Natural killer cell treated with Interleukin-12 subunit alpha and Interleukin-12 subunit beta and Interleukin-15 and Interleukin-18, amount 100 ng/mL, for 72 hours (primary cell): ENCODE measurements at regions not wholly inside any gene's neighbourhood (a gene's known extent, or its start where the extent isn't known, plus 50 kb on each side); places are given as distances from the start of the nearest gene placed in this dataset.

ENCODE experiments used
- ATAC-seq, 2 donors: fragments of 150-1000 bp; cut with Tn5 transposase in 1 of 2; sonication (Bioruptor Pico), chemical (Tn5 transposase) in 1 of 2; 2 replicates each; pipeline ENCODE4 v1.10.0; 2021
- DNase-seq: peaks from one replicate; pipeline ENCODE4 v3.0.0; 2022; ENCODE audit warnings: low spot score
- H3K27ac Mint-ChIP-seq, 2 donors: 1 replicate in 1 of 2; 2 replicates in 1 of 2; pipeline ENCODE4 v1.8.0; 2022; ENCODE audit warnings: mixed read lengths in 2 of 2, mild to moderate bottlenecking in 1 of 2, moderate library complexity in 1 of 2
- H3K27me3 Mint-ChIP-seq, 2 donors: 1 replicate in 1 of 2; 2 replicates in 1 of 2; pipeline ENCODE4 v1.8.0; 2022; ENCODE audit warnings: mixed read lengths in 2 of 2
- H3K36me3 Mint-ChIP-seq: one replicate; pipeline ENCODE4 v1.8.0; 2022; ENCODE audit warnings: mixed read lengths
- H3K4me1 Mint-ChIP-seq, 2 donors: 1 replicate in 1 of 2; 2 replicates in 1 of 2; pipeline ENCODE4 v1.8.0; 2022; ENCODE audit warnings: low read depth in 2 of 2, mixed read lengths in 2 of 2, mild to moderate bottlenecking in 1 of 2
- H3K4me3 Mint-ChIP-seq: one replicate; pipeline ENCODE4 v1.8.0; 2022; ENCODE audit warnings: mixed read lengths
- H3K9me3 Mint-ChIP-seq: 2 replicates; pipeline ENCODE4 v1.8.0; 2022; ENCODE audit warnings: mixed read lengths

GRCh38 chr17:73787076-73788059 lies 143.1 kb upstream of the SDK2 start:
- no peak for DNase-seq
- no peaks in the 10 kb centered on the region for H3K9me3 Mint-ChIP-seq
- no peak overlapping the region for H3K4me3 Mint-ChIP-seq
- no peak overlapping the region for H3K27ac Mint-ChIP-seq
- peaks cover 0 to 9% of the 10 kb centered on the region in 2 donors for H3K27me3 Mint-ChIP-seq
- H3K36me3 Mint-ChIP-seq: no peaks in the 10 kb centered on the region
- H3K4me1 Mint-ChIP-seq: peaks cover 0 to 3% of the 10 kb centered on the region in 2 donors
- no peak for ATAC-seq

- Mint-ChIP-seq H3K27me3 (peaks cover 0 to 6% of the 10 kb centered on the region in 2 donors), H3K4me1 (no peaks in the 10 kb centered on the region), H3K4me3 (no peak overlapping the region), H3K36me3 (no peaks in the 10 kb centered on the region), H3K27ac (no peak overlapping the region), H3K9me3 (no peaks in the 10 kb centered on the region)
- ATAC-seq (no peak), DNase-seq (no peak)
These were observed 143.9 kb upstream of the SDK2 start for GRCh38 chr17:73788111-73788510.

GRCh38 chr17:73791121-73791520 lies 146.9 kb upstream of the SDK2 start:
- no peak overlapping the region for H3K4me3 Mint-ChIP-seq
- no peaks in the 10 kb centered on the region for H3K4me1 Mint-ChIP-seq
- ATAC-seq (no peak), DNase-seq (no peak)
- H3K9me3 Mint-ChIP-seq: no peaks in the 10 kb centered on the region
- no peak overlapping the region for H3K27ac Mint-ChIP-seq
- H3K27me3 Mint-ChIP-seq: peaks cover 0 to 5% of the 10 kb centered on the region in 2 donors
- no peaks in the 10 kb centered on the region for H3K36me3 Mint-ChIP-seq

GRCh38 chr17:73791631-73792030 lies 147.4 kb upstream of the SDK2 start:
- Mint-ChIP-seq H3K27ac (no peak overlapping the region), H3K4me3 (no peak overlapping the region), H3K27me3 (peaks cover 0 to 5% of the 10 kb centered on the region in 2 donors), H3K36me3 (no peaks in the 10 kb centered on the region), H3K9me3 (no peaks in the 10 kb centered on the region), H3K4me1 (no peaks in the 10 kb centered on the region)
- DNase-seq (no peak), ATAC-seq (no peak)

DNA sequence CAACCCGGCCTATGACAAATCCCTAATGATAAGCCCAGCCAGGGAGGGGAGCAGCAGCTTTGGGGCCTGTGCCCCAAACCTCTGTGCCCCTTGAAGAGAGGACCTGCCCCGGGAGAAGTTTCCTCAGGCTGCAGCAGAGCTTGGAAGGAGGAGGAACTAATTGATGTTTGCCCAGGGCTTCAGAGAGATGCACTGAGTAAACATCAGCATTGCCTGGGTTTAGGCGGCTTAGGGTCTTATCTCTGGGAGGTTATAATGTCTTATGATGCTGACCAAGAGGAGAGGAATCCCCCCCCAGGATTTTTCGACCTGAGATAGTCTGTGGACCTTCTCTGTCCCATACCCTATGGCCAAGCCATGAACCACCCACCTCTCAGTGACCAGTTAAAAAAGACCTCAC lies 148.7 kb upstream of the SDK2 start:
- no peaks in the 10 kb centered on the region for H3K4me1 Mint-ChIP-seq
- H3K27me3 Mint-ChIP-seq: peaks cover 0 to 5% of the 10 kb centered on the region in 2 donors

DNA sequence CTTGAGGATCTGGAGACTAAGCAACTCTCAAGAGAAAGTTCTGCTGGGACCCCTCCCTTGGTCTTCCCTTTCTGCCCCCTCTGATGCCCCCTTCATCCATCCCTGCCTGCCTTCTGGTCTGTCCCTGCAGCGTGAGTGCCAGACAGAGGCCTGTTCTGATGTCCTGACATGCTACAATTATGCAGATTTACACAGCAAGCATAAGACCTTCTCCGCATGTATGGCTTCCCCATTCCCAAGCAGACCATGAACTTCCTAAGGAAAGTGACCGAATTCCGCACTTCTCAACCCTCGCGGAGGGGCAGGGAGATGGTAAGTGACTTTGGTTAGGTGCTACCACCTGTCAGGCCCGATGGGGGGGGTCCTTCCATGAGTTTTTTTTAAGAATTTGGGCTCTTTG lies 150.1 kb upstream of the SDK2 start:
- Mint-ChIP-seq H3K4me1 (no peaks in the 10 kb centered on the region), H3K9me3 (no peaks in the 10 kb centered on the region), H3K27me3 (peaks cover 0 to 5% of the 10 kb centered on the region in 2 donors), H3K27ac (no peak overlapping the region), H3K36me3 (no peaks in the 10 kb centered on the region), H3K4me3 (no peak overlapping the region)
- DNase-seq (no peak), ATAC-seq (no peak)

More for the DNA sequence above, 148.7 kb upstream of the SDK2 start:
- DNase-seq (no peak), ATAC-seq (no peak)
- no peak overlapping the region for H3K27ac Mint-ChIP-seq
- no peak overlapping the region for H3K4me3 Mint-ChIP-seq
- no peaks in the 10 kb centered on the region for H3K36me3 Mint-ChIP-seq
- no peaks in the 10 kb centered on the region for H3K9me3 Mint-ChIP-seq

DNA sequence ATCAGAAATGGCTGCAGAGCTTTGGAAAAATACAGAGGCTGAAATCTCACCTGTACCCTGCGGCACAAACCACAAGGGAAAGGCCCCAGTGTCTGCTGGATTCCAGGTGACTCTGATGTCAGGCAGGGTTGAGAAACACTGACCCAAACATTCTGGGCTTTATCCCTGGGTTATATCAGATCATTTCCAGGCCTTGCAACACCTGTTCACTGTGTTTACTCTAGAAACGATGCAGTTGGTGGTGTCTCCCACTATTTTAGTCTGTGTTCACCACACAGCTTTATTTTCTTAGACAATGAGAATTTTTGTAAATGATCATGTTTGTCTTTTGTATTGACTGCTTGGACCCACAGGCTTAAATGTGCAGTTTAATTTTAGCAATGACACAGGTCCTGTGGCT lies 151.5 kb upstream of the SDK2 start:
- no peak for DNase-seq
- Mint-ChIP-seq H3K4me1 (no peaks in the 10 kb centered on the region), H3K36me3 (no peaks in the 10 kb centered on the region), H3K27ac (no peak overlapping the region), H3K9me3 (no peaks in the 10 kb centered on the region), H3K27me3 (peaks cover 0 to 7% of the 10 kb centered on the region in 2 donors), H3K4me3 (no peak overlapping the region)
- ATAC-seq: no peak

DNA sequence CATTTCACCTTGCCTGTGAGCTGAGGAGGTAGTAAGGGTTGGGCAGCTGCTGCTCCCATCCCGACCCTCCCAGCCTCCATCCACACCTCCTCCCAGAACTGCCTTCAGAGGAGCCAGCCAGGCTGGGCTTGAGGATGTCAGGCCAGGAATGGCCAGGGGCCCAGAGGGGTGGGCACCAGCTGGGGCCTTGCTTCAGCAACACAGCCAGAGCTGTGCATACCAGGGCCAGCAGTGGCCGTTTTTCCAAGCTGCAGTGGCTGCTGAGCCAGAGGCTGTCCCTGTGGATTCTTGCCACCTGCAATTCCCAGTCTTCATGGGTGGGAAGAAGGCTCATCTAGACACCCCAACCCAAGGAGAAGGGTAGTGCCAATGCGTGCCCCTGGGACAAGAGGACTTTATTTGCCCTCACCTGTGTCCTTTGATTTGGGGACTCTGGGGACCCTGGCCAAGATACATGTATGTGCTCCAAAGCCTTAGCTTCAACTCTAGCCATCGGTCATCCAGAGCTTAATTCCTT lies 153.4 kb upstream of the SDK2 start:
- peaks cover 0 to 9% of the 10 kb centered on the region in 2 donors for H3K27me3 Mint-ChIP-seq
- H3K4me1 Mint-ChIP-seq: no peaks in the 10 kb centered on the region
- DNase-seq (no peak), ATAC-seq (peak in 1 of 2 donors; percentile 43)
- no peak overlapping the region for H3K4me3 Mint-ChIP-seq
- no peaks in the 10 kb centered on the region for H3K36me3 Mint-ChIP-seq
- H3K27ac Mint-ChIP-seq: no peak overlapping the region
- H3K9me3 Mint-ChIP-seq: peaks cover 2% of the 10 kb centered on the region

GRCh38 chr17:73798111-73798748 lies 154.0 kb upstream of the SDK2 start:
- H3K4me3 Mint-ChIP-seq: no peak overlapping the region
- no peaks in the 10 kb centered on the region for H3K36me3 Mint-ChIP-seq
- no peak for ATAC-seq
- H3K9me3 Mint-ChIP-seq: peaks cover 2% of the 10 kb centered on the region
- no peak for DNase-seq
- peaks cover 0 to 9% of the 10 kb centered on the region in 2 donors for H3K27me3 Mint-ChIP-seq
- no peak overlapping the region for H3K27ac Mint-ChIP-seq
- no peaks in the 10 kb centered on the region for H3K4me1 Mint-ChIP-seq

GRCh38 chr17:73799096-73799495 lies 154.9 kb upstream of the SDK2 start:
- H3K9me3 Mint-ChIP-seq: peaks cover 2% of the 10 kb centered on the region
- H3K27ac Mint-ChIP-seq: no peak overlapping the region
- DNase-seq (no peak), ATAC-seq (no peak)
- H3K4me1 Mint-ChIP-seq: no peaks in the 10 kb centered on the region
- H3K27me3 Mint-ChIP-seq: peaks cover 0 to 7% of the 10 kb centered on the region in 2 donors
- H3K4me3 Mint-ChIP-seq: no peak overlapping the region
- no peaks in the 10 kb centered on the region for H3K36me3 Mint-ChIP-seq

DNA sequence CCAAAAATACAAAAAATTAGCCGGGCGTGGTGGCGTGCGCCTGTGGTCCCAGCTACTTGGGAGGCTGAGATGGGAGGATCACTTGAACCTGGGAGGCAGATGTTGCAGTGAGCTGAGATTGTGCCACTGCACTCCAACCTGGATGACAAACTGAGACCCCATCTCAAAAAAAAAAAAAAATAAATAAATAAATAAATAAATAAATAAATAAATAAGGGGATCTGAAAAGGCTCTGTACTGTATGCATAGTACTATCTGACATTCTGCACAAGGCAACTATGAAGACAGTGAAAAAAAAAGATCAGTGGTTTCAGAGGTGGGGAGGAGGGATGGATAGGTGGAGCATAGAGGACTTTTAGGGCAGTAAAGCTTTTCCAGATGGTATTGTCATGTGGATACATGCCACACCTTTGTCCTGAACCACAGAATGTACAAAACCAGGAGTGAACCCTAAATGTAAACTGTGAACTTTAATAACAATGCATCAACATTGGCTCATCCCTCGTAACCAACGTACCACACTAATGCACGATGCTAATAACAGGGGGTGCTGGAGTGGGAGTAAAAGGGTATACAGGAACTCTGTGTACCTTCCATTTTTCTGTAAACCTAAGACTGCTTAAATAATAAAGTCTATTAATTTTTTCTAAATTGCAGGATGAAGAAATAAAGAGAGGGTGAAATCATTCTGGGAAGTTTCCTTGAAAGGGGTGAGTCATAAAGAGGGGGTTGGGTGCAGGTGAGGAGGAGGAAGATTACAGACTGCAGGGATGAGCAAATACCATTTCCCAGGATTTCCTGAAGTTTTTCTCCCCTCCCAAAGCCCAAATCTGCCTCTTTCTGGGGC lies 155.8 kb upstream of the SDK2 start:
- H3K4me1 Mint-ChIP-seq: no peaks in the 10 kb centered on the region
- H3K9me3 Mint-ChIP-seq: peaks cover 2% of the 10 kb centered on the region
- peaks cover 3% of the 10 kb centered on the region for H3K36me3 Mint-ChIP-seq
- peaks cover 2 to 8% of the 10 kb centered on the region in 2 donors for H3K27me3 Mint-ChIP-seq
- ATAC-seq (no peak), DNase-seq (no peak)
- H3K27ac Mint-ChIP-seq: no peak overlapping the region
- no peak overlapping the region for H3K4me3 Mint-ChIP-seq

DNA sequence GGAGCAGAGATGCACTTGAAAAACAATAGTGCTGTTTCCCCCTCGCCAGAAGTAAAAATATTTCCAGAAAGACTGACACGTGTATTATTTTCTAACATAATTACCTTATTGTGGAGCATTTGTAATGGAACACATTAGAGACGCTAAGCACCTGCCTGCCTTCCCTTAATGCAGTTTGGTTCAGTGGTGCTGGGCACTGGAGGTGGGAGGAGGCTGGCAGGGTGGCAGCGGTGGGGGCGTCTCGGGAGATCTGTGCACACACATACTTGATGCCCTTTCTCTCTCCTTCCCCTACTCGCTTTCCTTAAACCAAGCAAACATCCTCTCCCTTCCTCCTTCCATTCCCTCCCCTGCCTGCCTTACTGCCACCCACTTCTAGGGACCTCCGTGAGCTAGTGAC lies 156.6 kb upstream of the SDK2 start:
- H3K4me1 Mint-ChIP-seq: peaks cover 0 to 5% of the 10 kb centered on the region in 2 donors
- ATAC-seq: no peak
- H3K9me3 Mint-ChIP-seq: peaks cover 2% of the 10 kb centered on the region
- no peak overlapping the region for H3K4me3 Mint-ChIP-seq
- H3K27me3 Mint-ChIP-seq: peaks cover 11 to 16% of the 10 kb centered on the region in 2 donors
- no peak for DNase-seq
- H3K27ac Mint-ChIP-seq: no peak overlapping the region
- peaks cover 12% of the 10 kb centered on the region for H3K36me3 Mint-ChIP-seq

DNA sequence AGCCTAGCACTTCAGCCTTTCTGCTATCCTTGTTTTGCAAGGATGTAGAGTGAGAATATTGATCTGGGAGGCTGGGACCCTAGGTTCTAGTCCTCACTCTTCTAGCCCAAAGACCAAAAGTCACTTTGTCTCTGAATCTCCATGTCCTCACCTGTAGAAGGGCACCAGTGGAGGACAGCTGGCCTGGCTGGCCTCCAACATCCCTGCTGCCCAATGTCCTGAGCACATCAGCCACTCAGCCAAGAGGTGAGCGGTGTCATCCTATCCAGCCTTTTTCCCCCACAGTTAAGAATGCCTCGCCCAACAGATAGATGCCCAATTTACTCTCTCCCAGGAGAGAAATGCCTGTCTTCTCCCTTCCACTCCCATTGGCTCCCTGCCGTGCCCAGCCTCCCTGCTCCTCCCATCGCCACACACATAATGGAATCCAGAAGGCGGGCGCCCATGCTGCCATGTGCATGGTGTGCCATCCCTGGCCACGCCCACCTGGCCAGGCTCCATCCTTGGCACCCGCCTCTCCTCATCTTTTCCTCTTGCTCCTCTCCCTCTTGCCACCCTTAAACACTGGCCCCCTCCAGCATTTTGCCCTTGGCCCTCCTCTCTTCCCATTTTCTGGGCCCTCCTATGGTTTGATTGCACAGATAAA lies 157.3 kb upstream of the SDK2 start:
- Mint-ChIP-seq H3K4me1 (peaks cover 0 to 5% of the 10 kb centered on the region in 2 donors), H3K27ac (no peak overlapping the region), H3K9me3 (peaks cover 2% of the 10 kb centered on the region), H3K27me3 (peaks cover 11 to 16% of the 10 kb centered on the region in 2 donors), H3K4me3 (no peak overlapping the region), H3K36me3 (peaks cover 12% of the 10 kb centered on the region)
- DNase-seq (no peak), ATAC-seq (no peak)
